ENCODE measurements at regions not wholly inside any gene's neighbourhood (a gene's known extent, or its start where the extent isn't known, plus 50 kb on each side); places are given as distances from the start of the nearest gene placed in this dataset.

DNA sequence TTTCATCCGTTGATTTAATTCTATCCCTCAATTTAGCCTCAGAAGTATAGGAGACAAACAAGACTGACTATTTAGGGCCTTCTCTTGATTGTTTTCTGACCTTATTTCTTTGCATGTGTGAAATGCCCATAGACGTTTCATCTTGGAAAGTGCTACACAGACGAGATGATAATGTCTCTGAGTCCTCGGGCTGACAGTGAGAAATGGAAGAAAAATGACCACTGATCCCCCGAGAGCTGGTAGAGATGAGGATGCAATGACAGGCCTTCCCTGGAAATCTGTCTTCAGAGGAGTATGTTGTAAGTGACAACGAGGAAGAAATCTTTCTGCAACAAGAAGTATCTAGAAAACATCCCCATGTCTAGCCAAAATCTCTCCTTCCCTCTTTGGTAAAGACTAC lies 522.9 kb downstream of the HAPSTR1 start:
- TF ChIP-seq CTCF (IDR thresholded peaks at IDR 0.05) (no peak), POLR2AphosphoS5 (IDR thresholded peaks at IDR 0.05) (no peak), POLR2A (IDR thresholded peaks at IDR 0.05) (no peak), EP300 (IDR thresholded peaks at IDR 0.05; ENCODE audit: low read depth) (no peak)
